ENCODE measurements at regions not wholly inside any gene's neighbourhood (a gene's known extent, or its start where the extent isn't known, plus 50 kb on each side); places are given as distances from the start of the nearest gene placed in this dataset.

- no peak overlapping the region for H3K27ac ChIP-seq (replicated peaks)
- no peak overlapping the region for H3K4me3 ChIP-seq (replicated peaks; ENCODE audit: insufficient read depth, low read length)
- TF ChIP-seq SPI1 (IDR thresholded peaks at IDR 0.05; ENCODE audit: borderline replicate concordance, low read depth): no peak
- no peak for TF ChIP-seq POLR2AphosphoS5 (IDR thresholded peaks at IDR 0.05; ENCODE audit: low read depth)
- TF ChIP-seq, protein P1, sequence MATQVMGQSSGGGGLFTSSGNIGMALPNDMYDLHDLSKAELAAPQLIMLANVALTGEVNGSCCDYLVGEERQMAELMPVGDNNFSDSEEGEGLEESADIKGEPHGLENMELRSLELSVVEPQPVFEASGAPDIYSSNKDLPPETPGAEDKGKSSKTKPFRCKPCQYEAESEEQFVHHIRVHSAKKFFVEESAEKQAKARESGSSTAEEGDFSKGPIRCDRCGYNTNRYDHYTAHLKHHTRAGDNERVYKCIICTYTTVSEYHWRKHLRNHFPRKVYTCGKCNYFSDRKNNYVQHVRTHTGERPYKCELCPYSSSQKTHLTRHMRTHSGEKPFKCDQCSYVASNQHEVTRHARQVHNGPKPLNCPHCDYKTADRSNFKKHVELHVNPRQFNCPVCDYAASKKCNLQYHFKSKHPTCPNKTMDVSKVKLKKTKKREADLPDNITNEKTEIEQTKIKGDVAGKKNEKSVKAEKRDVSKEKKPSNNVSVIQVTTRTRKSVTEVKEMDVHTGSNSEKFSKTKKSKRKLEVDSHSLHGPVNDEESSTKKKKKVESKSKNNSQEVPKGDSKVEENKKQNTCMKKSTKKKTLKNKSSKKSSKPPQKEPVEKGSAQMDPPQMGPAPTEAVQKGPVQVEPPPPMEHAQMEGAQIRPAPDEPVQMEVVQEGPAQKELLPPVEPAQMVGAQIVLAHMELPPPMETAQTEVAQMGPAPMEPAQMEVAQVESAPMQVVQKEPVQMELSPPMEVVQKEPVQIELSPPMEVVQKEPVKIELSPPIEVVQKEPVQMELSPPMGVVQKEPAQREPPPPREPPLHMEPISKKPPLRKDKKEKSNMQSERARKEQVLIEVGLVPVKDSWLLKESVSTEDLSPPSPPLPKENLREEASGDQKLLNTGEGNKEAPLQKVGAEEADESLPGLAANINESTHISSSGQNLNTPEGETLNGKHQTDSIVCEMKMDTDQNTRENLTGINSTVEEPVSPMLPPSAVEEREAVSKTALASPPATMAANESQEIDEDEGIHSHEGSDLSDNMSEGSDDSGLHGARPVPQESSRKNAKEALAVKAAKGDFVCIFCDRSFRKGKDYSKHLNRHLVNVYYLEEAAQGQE (IDR thresholded peaks at IDR 0.05; ENCODE audit: insufficient replicate concordance, low read depth): no peak
- TF ChIP-seq, protein P2, sequence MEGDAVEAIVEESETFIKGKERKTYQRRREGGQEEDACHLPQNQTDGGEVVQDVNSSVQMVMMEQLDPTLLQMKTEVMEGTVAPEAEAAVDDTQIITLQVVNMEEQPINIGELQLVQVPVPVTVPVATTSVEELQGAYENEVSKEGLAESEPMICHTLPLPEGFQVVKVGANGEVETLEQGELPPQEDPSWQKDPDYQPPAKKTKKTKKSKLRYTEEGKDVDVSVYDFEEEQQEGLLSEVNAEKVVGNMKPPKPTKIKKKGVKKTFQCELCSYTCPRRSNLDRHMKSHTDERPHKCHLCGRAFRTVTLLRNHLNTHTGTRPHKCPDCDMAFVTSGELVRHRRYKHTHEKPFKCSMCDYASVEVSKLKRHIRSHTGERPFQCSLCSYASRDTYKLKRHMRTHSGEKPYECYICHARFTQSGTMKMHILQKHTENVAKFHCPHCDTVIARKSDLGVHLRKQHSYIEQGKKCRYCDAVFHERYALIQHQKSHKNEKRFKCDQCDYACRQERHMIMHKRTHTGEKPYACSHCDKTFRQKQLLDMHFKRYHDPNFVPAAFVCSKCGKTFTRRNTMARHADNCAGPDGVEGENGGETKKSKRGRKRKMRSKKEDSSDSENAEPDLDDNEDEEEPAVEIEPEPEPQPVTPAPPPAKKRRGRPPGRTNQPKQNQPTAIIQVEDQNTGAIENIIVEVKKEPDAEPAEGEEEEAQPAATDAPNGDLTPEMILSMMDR (IDR thresholded peaks at IDR 0.05; ENCODE audit: insufficient read depth, low read length): no peak
- no peak for TF ChIP-seq GABPA (IDR thresholded peaks at IDR 0.05; ENCODE audit: low read depth)
- H3K27me3 ChIP-seq (ENCODE audit: insufficient read depth, poor library complexity, severe bottlenecking): no peaks in the 10 kb centered on the region
- DNase-seq (ENCODE audit: low read depth in 1 of 2, low spot score in 1 of 2): no peak
Measured at GRCh38 chr22:48342732-48343131, 1484.9 kb downstream of the BRD1 start.

GRCh38 chr22:48342016-48342415, 1485.7 kb downstream of the BRD1 start:
- TF ChIP-seq, protein P1 (IDR thresholded peaks at IDR 0.05; ENCODE audit: insufficient replicate concordance, low read depth): no peak
- TF ChIP-seq, protein P2 (IDR thresholded peaks at IDR 0.05; ENCODE audit: insufficient read depth, low read length): no peak
- TF ChIP-seq GABPA (IDR thresholded peaks at IDR 0.05; ENCODE audit: low read depth) (no peak), POLR2AphosphoS5 (IDR thresholded peaks at IDR 0.05; ENCODE audit: low read depth) (no peak), SPI1 (IDR thresholded peaks at IDR 0.05; ENCODE audit: borderline replicate concordance, low read depth) (no peak)
- no peaks in the 10 kb centered on the region for H3K27me3 ChIP-seq (ENCODE audit: insufficient read depth, poor library complexity, severe bottlenecking)
- H3K27ac ChIP-seq (replicated peaks): no peak overlapping the region
- H3K4me3 ChIP-seq (replicated peaks; ENCODE audit: insufficient read depth, low read length): no peak overlapping the region
- no peak for DNase-seq (ENCODE audit: low read depth in 1 of 2, low spot score in 1 of 2)

DNA sequence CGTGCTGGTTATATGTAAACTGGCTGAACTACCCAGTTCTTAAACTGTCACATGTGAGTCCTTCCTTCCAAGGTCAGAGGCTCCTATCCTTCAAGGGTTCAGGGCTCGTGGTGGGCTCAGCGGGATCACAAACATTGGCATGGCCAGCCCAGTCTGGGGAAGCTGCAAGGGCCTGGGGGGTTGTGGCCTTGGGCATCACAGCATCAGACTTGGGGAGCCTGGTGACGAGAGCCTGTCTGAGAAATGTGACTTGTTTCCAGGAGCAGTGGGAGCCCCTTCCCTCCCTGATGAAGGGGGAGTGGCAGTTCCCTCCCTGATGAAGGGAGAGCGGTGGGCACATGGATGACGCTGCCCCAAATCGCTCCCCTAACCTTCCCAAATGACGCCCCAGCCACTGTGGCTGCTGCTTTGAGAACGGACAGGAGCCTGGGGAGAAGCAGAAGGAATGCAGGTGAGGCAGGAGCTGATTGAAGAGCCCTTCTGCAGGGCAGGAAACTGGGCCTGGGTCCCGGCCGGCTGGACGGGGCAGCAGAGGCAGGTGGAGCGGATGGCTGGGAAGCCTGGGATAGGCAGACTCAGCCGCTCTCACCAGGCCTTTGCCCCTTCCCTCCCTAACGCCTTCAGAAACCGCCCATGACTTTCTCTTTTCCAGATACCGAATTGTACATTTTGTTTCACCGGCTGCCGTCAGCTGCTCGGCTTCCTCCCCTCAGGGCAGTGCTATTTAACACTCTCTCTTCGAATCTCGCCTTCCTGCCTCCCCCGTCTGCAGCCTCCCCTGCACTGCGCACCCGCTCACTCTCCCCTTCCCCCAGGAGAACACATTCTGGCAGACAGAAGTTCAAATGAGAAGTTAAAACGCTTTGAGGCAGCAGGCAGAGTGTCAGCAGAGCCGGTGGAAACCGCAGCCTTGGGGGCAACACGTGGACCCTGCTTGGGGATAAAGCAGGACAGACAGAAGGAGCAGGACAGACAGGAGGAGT, 1486.7 kb downstream of the BRD1 start:
- no peak for DNase-seq (ENCODE audit: low read depth in 1 of 2, low spot score in 1 of 2)
- TF ChIP-seq GABPA (IDR thresholded peaks at IDR 0.05; ENCODE audit: low read depth) (no peak), SPI1 (IDR thresholded peaks at IDR 0.05; ENCODE audit: borderline replicate concordance, low read depth) (no peak), POLR2AphosphoS5 (IDR thresholded peaks at IDR 0.05; ENCODE audit: low read depth) (no peak)
- TF ChIP-seq, protein P1 (IDR thresholded peaks at IDR 0.05; ENCODE audit: insufficient replicate concordance, low read depth): no peak
- TF ChIP-seq, protein P2 (IDR thresholded peaks at IDR 0.05; ENCODE audit: insufficient read depth, low read length): no peak
- H3K27ac ChIP-seq (replicated peaks): no peak overlapping the region
- no peaks in the 10 kb centered on the region for H3K27me3 ChIP-seq (ENCODE audit: insufficient read depth, poor library complexity, severe bottlenecking)
- no peak overlapping the region for H3K4me3 ChIP-seq (replicated peaks; ENCODE audit: insufficient read depth, low read length)

All from HL-60 (cell line).